ENCODE measurements at regions not wholly inside any gene's neighbourhood (a gene's known extent, or its start where the extent isn't known, plus 50 kb on each side); places are given as distances from the start of the nearest gene placed in this dataset.
"Not testable (repeated sequence)": the region's sequence is repeated elsewhere in the genome, so short reads cannot be mapped to it uniquely, and the experiment has no call there.

DNA sequence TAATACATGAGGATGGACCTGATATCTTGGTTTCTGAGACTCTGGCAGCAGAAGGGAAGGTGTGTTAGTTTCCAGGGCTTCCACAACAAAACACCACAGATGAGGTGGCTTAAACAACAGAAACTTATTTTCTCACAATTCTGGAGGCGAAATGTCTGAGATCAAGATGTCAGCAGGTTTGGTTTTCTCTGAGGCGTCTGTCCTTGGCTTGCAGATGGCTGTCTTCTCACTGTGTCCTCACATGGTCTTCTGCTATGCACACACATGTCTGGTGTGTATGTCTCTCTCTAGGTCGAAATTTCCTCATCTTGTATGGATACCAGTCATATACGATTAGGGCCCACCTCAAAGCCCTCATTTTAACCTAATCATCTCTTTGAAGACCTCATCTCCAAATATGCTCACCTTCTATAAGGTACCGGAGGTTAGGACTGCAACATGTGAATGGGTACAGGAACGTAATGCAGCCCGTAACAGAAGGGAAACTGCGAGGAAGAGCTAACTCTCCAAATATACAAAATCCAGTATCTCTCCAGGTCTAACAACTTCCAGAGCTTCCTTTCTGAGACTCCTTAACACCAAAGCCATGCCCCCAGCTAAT lies 139.8 kb upstream of the SMARCA2 start:
- no peak for DNase-seq (ENCODE audit: low read depth)

- DNase-seq (ENCODE audit: low read depth): no peak
Observed at GRCh38 chr9:1875921-1876448, 139.2 kb upstream of the SMARCA2 start.

GRCh38 chr9:1876891-1877496 lies 138.2 kb upstream of the SMARCA2 start:
- DNase-seq (ENCODE audit: low read depth): no peak

GRCh38 chr9:1877951-1878350 lies 137.2 kb upstream of the SMARCA2 start:
- no peak for DNase-seq (ENCODE audit: low read depth)

- DNase-seq (ENCODE audit: low read depth): no peak
Observed at GRCh38 chr9:1878811-1879210, 136.3 kb upstream of the SMARCA2 start.

- no peak for DNase-seq (ENCODE audit: low read depth)
Observed at GRCh38 chr9:1879501-1879900, 135.6 kb upstream of the SMARCA2 start.

DNA sequence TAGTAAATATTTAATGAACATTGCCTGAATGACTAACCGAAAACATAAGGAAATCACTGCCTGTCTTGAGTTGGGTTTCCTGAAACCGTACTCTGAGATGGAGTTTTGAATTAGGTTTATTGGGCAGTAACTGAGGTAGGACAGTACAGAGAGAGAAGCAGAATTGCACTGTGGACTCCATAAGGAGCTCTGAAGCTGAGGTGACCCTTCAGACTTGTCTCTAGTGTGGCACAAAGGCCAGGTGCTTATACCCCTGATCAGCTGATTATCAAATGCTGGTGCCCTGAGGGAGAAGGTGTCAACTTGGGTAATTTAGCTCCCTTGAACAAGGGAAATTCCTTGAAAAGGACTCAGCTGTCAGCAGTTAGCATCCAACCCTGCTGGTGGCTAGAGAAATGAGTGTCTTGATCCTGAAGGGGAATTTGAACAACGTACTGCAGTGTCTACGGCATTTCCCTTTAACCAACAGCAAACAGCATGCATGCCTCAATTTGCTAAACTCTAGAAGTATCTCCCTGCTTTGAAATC lies 135.0 kb upstream of the SMARCA2 start:
- no peak for DNase-seq (ENCODE audit: low read depth)

DNA sequence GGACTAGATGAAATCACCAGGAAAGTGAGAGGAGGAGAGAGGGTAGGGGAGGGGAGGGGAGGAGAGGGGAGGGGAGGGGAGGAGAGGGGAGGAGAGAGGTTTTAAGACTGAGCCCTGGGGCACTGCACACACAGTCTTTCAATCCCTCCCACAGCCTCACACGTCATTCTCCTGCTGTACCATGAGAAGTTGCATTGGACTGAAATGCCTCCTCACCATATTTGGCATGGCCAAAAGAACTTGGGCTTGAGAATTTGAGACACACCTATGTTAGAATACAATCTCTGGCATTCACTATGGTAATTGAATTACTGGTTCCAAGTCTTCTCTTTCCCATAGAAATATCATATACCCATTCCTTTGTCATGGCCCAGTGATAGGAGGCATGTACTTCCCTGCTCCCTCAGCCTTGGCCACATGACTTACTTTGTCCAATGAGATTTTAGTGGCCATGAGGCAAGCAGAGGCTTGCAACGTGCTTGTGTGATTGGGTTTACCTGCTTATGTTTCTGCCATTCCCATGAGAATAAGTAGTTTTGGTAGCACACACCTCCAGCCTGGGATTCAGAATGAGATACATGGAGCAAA lies 133.3 kb upstream of the SMARCA2 start:
- no peak for DNase-seq (ENCODE audit: low read depth)

GRCh38 chr9:1882711-1883403 lies 132.3 kb upstream of the SMARCA2 start:
- no peak for DNase-seq (ENCODE audit: low read depth)

- DNase-seq (ENCODE audit: low read depth): no peak
Observed at GRCh38 chr9:1890201-1890600, 124.9 kb upstream of the SMARCA2 start.

DNA sequence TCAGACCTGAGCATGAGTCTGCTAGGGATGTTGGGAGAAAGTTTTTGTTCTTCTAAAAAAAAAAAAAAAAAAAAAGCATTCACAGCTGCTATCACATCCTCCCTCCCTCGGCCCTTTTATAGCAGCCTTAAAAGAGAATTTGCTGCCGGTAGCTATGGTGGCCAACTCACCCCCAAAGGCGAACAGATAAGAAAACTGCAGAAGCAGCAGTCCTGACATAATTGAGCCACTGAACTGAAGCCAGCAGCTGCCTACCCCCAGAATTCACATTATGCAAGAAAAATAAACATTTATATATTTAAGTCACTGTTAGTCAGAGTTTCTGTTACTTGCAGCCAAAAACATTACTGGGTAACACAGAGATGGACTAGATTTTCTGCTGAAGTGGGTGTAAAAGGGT lies 124.3 kb upstream of the SMARCA2 start:
- DNase-seq (ENCODE audit: low read depth): no peak

- not testable (repeated sequence) for DNase-seq (ENCODE audit: low read depth)
Observed at GRCh38 chr9:1903080-1903704, 112.0 kb upstream of the SMARCA2 start.

DNA sequence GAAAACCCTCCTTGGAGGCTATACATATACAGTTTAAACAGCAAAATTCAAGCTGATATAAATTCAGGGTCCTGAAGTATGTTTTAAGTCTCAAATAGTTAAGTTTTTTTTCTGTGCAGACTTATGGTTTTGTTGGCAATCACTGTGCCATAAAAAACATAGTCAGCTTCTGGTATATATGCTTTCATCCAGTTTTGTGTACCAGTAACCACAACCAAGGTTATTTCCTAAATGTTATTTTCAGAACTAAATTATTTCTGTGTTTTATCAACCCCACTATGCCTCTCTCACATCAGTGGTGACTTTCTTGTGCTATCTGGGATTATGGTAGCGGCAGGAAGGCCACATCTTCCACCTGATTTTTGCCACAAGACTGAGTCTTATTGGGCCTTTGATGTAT lies 107.7 kb upstream of the SMARCA2 start:
- DNase-seq (ENCODE audit: low read depth): no peak

DNA sequence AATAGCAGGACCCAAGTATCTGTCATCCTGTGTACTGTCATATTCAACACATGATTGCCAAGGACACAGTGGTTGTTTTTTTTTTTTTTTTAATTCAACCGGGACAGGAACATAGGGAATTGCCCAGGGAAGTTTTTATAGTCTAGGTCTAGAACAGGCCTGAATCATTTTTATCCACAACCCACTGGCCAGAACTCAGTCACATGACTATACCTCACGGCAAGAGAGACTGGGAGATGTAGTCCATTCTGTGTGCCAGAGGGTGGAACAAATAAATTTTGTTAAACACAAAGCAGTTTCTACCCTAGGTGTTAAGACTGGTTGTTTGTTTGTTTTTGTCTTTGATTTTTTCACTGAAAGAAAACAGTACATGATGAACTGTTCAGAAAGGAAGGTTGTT lies 105.8 kb upstream of the SMARCA2 start:
- DNase-seq (ENCODE audit: low read depth): peak; percentile 4

- no peak for DNase-seq (ENCODE audit: low read depth)
Observed at GRCh38 chr9:1910269-1910811, 104.8 kb upstream of the SMARCA2 start.

DNA sequence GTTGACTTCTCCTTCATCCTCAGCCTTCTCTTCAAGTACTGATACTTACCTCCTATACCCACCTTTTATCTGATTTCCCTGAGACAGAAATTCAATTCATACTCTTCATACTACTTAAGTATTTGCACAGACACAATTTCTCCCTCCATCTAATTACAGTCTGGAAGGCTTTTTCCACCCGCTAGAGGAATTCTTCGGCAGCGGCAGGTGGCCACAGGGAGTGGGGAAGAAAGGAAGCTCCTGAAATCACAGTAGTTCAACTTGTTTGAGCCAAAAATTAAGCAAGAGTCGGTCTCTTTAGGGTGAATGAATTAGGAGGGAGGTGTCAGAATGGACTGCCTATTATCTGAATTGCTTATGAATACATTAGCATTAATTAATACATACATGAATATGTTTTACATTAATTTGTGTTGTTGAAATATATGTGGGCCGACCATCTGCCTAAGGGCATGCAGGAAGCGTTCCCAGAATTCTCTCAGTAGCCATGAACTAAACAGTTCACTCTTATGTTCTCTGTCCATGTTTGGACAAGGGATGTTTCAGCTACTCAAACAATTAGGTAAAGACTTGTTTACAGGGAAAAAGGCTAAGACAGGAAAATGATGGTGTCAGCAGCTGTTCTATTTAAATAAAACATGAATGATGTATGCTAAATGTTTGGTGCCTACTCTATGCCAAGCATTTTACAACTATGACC lies 101.4 kb upstream of the SMARCA2 start:
- DNase-seq (ENCODE audit: low read depth): no peak

DNA sequence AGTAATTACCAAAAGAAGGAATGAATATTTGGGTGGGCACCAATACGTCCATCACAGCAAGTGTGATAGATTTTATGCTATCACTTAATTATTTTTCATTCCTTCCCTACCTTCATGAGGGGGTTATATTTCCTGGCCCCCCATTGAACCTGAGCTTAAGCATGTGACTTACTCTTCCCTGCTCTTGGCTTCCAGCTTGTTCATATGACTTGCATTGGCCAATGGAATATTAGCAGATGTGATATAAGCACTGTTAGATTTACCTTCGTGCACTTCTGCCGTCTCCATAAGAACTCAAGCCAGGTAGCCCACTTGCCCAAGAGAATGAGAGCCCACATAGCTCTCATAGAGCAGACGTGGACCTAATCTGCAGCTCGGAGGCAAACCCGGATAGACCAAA lies 99.1 kb upstream of the SMARCA2 start:
- DNase-seq (ENCODE audit: low read depth): no peak

DNA sequence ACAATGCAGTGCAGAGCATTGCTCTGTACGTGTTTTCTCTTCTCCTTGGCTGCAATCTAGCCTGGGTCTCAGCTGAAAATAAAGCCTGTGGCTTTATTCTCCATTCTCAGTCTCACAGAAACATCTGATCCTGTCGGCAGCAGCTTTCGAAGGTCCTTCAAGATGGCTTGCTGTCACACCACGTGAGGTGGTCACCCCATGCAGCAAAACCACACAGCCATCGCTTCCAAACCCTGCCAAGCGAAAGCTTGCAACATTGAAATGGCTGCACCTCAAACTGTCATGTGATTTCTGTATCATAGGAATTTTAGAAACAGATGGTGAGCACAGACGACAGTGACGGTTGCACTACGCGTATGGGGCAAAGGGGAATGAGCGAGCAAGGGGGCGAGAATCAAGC lies 98.5 kb upstream of the SMARCA2 start:
- DNase-seq (ENCODE audit: low read depth): no peak

DNA sequence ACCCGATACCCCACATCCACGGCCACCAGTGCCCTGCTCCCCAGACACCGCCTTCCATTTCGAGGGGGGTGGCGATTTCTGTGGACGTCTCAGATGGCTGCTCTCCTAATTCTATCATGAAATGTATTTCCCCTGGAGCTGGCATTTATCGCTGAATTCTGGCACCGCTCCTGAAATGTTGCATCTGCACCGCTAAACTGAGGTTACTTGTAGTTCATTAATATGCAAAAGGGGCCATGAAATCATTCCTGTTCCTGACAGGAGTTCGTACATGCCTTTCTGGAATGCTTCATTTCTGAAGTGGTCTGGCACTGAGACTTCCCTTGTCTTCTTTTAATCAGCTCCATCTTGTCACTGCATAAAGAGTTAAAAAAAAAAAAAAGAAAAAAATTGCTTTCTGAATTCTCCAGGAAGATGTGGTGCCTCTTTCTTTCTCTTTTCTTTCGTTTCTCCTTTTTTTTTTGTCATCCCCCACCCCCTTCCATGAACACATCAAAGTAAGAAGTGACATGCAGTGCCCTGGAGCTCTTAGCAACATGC lies 97.7 kb upstream of the SMARCA2 start:
- peak; percentile 22 for DNase-seq (ENCODE audit: low read depth)

- no peak for DNase-seq (ENCODE audit: low read depth)
Observed at GRCh38 chr9:1918108-1918507, 97.0 kb upstream of the SMARCA2 start.

- no peak for DNase-seq (ENCODE audit: low read depth)
Observed at GRCh38 chr9:1918622-1919021, 96.5 kb upstream of the SMARCA2 start.

All from renal cortical epithelial cell (primary cell).